ENCODE measurements at regions not wholly inside any gene's neighbourhood (a gene's known extent, or its start where the extent isn't known, plus 50 kb on each side); places are given as distances from the start of the nearest gene placed in this dataset.

DNA sequence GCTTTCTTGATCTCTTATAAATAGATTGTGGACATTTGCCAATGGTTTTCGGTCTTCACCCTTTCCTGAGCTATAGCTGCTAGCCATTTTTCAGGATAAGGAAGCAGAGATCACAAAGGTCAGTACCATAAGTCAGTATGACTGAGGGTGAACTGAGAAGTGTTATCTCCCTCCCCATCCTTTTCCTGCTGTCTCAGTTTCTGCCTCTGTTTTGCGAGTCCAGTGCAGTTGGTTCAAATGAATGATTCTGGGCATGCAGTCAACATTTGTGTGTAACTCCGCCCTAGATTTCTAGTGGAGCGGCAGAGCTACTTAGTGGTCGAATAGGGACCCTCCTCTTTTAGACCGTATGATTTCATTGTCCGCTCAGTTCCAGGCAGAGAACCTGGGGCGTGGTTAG is 460.8 kb upstream of the ARGLU1 start:
- BruUV-seq (replicated peaks): no TSS peak
- Histone ChIP-seq H3K9me2 (ENCODE audit: insufficient read depth) (no peaks in the 10 kb centered on the region), H3K4me1 (ENCODE audit: control insufficient read depth in 1 of 2, insufficient read depth in 2 of 2, low read length in 2 of 2) (no peaks in the 10 kb centered on the region), H3K79me2 (ENCODE audit: insufficient read depth, low read length) (no peaks in the 10 kb centered on the region), H3K9me3 (ENCODE audit: control insufficient read depth in 1 of 2, insufficient read depth in 1 of 2, low read depth in 1 of 2, low read length in 2 of 2) (peaks cover 0 to 8% of the 10 kb centered on the region in 2 experiments; a peak in 1 of 4 replicates), H3K36me3 (ENCODE audit: control insufficient read depth in 1 of 2, insufficient read depth in 2 of 2, low read length in 2 of 2) (no peaks in the 10 kb centered on the region), H3K9ac (ENCODE audit: low read length) (no peak overlapping the region), H3K4me2 (ENCODE audit: low read length) (no peak overlapping the region), H4K20me1 (ENCODE audit: insufficient read depth) (no peaks in the 10 kb centered on the region), H3K27me3 (ENCODE audit: insufficient read depth, low read length) (no peaks in the 10 kb centered on the region), H3K27ac (ENCODE audit: low read depth, low read length) (no peak overlapping the region), H3K4me3 (replicated peaks in 1 of 2; ENCODE audit: low read depth in 1 of 2, low read length in 2 of 2) (no peak overlapping the region), H2AFZ (ENCODE audit: low read depth, low read length, poor library complexity, severe bottlenecking) (no peak overlapping the region)
- intact Hi-C loops (cut with micrococcal nuclease): no loop called here
- ATAC-seq (no peak), DNase-seq (ENCODE audit: low read depth, low spot score) (no peak)
- ChIA-PET POLR2A (no interaction called here), CTCF (no interaction called here), RAD21 (ENCODE audit: low non-redundant PET in 1 of 2, low total read pairs in 2 of 2, uncharacterized antibody in 2 of 2, unreplicated experiment in 2 of 2) (no interaction called here)
- TF ChIP-seq YY1 (IDR thresholded peaks at IDR 0.05; ENCODE audit: extremely low read depth, insufficient replicate concordance, low read depth, low read length) (no peak), CEBPB (IDR thresholded peaks at IDR 0.05; ENCODE audit: low read depth) (no peak), ELF1 (IDR thresholded peaks at IDR 0.05; ENCODE audit: borderline replicate concordance, low read depth) (no peak), TCF7L2 (IDR thresholded peaks at IDR 0.05; ENCODE audit: borderline replicate concordance, extremely low read depth, insufficient read depth, insufficient read length) (no peak), EZH2phosphoT487 (IDR thresholded peaks at IDR 0.05; ENCODE audit: borderline replicate concordance) (no peak), ZFX (IDR thresholded peaks at IDR 0.05) (no peak), JUND (IDR thresholded peaks at IDR 0.05) (no peak), FOSL1 (IDR thresholded peaks at IDR 0.05; ENCODE audit: low read depth) (no peak)
- TF ChIP-seq, protein P1, sequence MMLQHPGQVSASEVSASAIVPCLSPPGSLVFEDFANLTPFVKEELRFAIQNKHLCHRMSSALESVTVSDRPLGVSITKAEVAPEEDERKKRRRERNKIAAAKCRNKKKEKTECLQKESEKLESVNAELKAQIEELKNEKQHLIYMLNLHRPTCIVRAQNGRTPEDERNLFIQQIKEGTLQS (IDR thresholded peaks at IDR 0.05): no peak
- TF ChIP-seq, protein P2, sequence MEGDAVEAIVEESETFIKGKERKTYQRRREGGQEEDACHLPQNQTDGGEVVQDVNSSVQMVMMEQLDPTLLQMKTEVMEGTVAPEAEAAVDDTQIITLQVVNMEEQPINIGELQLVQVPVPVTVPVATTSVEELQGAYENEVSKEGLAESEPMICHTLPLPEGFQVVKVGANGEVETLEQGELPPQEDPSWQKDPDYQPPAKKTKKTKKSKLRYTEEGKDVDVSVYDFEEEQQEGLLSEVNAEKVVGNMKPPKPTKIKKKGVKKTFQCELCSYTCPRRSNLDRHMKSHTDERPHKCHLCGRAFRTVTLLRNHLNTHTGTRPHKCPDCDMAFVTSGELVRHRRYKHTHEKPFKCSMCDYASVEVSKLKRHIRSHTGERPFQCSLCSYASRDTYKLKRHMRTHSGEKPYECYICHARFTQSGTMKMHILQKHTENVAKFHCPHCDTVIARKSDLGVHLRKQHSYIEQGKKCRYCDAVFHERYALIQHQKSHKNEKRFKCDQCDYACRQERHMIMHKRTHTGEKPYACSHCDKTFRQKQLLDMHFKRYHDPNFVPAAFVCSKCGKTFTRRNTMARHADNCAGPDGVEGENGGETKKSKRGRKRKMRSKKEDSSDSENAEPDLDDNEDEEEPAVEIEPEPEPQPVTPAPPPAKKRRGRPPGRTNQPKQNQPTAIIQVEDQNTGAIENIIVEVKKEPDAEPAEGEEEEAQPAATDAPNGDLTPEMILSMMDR (IDR thresholded peaks at IDR 0.05 in 2 of 3, conservative IDR thresholded peaks at IDR 0.05 in 1 of 3; ENCODE audit: borderline replicate concordance in 1 of 3, insufficient read depth in 1 of 3, low read depth in 2 of 3, low read length in 2 of 3): no peak
